Naive thymus-derived CD8-positive, alpha-beta T cell (primary cell): ENCODE measurements at regions not wholly inside any gene's neighbourhood (a gene's known extent, or its start where the extent isn't known, plus 50 kb on each side); places are given as distances from the start of the nearest gene placed in this dataset.
"Not testable (repeated sequence)": the region's sequence is repeated elsewhere in the genome, so short reads cannot be mapped to it uniquely, and the experiment has no call there.

Experiments used
- ATAC-seq, 2 donors: fragments of 150-1000 bp; cut with Tn5 transposase in 1 of 2; sonication (Bioruptor Pico), chemical (Tn5 transposase) in 1 of 2; 1 replicate in 1 of 2; 2 replicates in 1 of 2; pipeline ENCODE4 v1.10.0; 2021; ENCODE audit warnings: mild to moderate bottlenecking in 2 of 2, moderate library complexity in 2 of 2
- POLR2A ChIA-PET: fragments of 350-600 bp; sonication (Branson Sonifier 250); formaldehyde crosslinking; loops from one replicate; lab custom pipeline; 2021; ENCODE audit warnings: antibody characterized with exemption; lab: Charles Lee
- DNase-seq, 10 donors: peaks; one replicate each; pipeline versions ENCODE4 v3.0.0 to v3.0.0-alpha.2; 2020 to 2022
- H3K27ac Mint-ChIP-seq, 10 donors: one replicate each; pipeline ENCODE4 v1.8.0; 2020 to 2022; ENCODE audit warnings: mild to moderate bottlenecking in 10 of 10, mixed read lengths in 10 of 10, moderate library complexity in 4 of 10, inconsistent platforms in 1 of 10
- H3K27me3 Mint-ChIP-seq, 5 donors: one replicate each; pipeline ENCODE4 v1.8.0; 2021 to 2022; ENCODE audit warnings: mixed read lengths in 5 of 5
- H3K36me3 Mint-ChIP-seq, 3 donors: one replicate each; pipeline ENCODE4 v1.8.0; 2020 to 2022; ENCODE audit warnings: mixed read lengths in 3 of 3, mild to moderate bottlenecking in 2 of 3, inconsistent platforms in 1 of 3
- H3K4me1 Mint-ChIP-seq, 4 donors: one replicate each; pipeline ENCODE4 v1.8.0; 2021 to 2022; ENCODE audit warnings: mixed read lengths in 4 of 4
- H3K4me3 Mint-ChIP-seq, 10 donors: one replicate each; pipeline ENCODE4 v1.8.0; 2020 to 2022; ENCODE audit warnings: mild to moderate bottlenecking in 10 of 10, mixed read lengths in 10 of 10, moderate library complexity in 6 of 10, inconsistent platforms in 1 of 10
- H3K9me3 Mint-ChIP-seq, 9 donors: one replicate each; pipeline ENCODE4 v1.8.0; 2020 to 2022; ENCODE audit warnings: mixed read lengths in 9 of 9, mild to moderate bottlenecking in 3 of 9, inconsistent platforms in 1 of 9, moderate library complexity in 1 of 9

DNA sequence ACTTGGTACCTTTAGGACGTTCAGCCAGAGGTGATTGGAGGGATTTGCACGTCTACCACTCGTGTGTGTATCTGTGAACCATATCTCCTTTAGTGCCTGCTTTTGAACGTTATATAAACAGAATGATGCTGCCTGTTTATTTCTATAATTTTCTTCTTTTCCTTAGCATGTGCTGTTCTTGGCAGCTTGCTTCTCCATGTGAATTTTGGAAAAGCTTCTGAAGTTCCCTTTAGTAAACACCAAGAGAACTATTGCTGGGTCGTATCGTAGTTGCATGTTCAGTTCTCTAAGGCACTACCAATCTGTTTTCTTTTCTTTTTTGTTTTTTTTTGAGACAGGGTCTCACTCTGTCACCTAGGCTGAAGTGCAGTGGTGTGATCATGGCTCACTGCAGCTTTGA, 73.8 kb upstream of the FANCC start:
- H3K4me3 Mint-ChIP-seq, DNase-seq, H3K4me1 Mint-ChIP-seq, H3K36me3 Mint-ChIP-seq, POLR2A ChIA-PET, ATAC-seq, H3K9me3 Mint-ChIP-seq, H3K27ac Mint-ChIP-seq: not testable (repeated sequence)
- H3K27me3 Mint-ChIP-seq, result peaks cover 0 to 14% (median 7%) of the 10 kb centered on the region in 5 donors

DNA sequence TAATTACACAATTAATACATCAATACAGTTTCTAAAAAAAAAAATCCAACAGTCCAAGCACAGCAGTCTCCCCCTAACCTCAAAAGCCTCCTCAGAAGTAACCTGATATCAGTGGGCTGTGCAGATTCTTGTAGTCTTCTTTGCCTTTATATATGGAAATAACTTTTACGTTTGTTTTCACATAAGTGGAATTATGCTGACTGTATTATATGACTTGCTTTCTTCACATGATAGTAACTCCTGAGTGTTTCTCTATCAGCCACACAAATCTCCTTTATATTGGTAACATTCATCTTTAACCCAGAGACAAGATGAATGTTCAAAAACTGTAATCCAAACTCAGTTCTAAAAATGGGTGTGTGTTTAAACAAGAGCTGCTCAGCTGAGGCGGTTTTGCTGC, 71.9 kb upstream of the FANCC start:
- POLR2A ChIA-PET, result no interaction called here
- no peaks in the 10 kb centered on the region for H3K36me3 Mint-ChIP-seq
- H3K4me1 Mint-ChIP-seq, result no peaks in the 10 kb centered on the region
- no peak for DNase-seq
- H3K4me3 Mint-ChIP-seq, result no peak overlapping the region
- H3K9me3 Mint-ChIP-seq, result no peaks in the 10 kb centered on the region
- peaks cover 0 to 19% (median 7%) of the 10 kb centered on the region in 5 donors for H3K27me3 Mint-ChIP-seq
- no peak overlapping the region for H3K27ac Mint-ChIP-seq
- no peak for ATAC-seq

GRCh38 chr9:95386843-95387242, 69.3 kb upstream of the FANCC start:
- DNase-seq (no peak), ATAC-seq (no peak)
- H3K36me3 Mint-ChIP-seq, result no peaks in the 10 kb centered on the region
- no peaks in the 10 kb centered on the region for H3K9me3 Mint-ChIP-seq
- H3K27me3 Mint-ChIP-seq, result peaks cover 0 to 21% (median 18%) of the 10 kb centered on the region in 5 donors
- H3K4me1 Mint-ChIP-seq, result no peaks in the 10 kb centered on the region
- peak overlapping the region in 1 of 10 donors; percentile 4 for H3K27ac Mint-ChIP-seq
- POLR2A ChIA-PET, result no interaction called here
- H3K4me3 Mint-ChIP-seq, result no peak overlapping the region

DNA sequence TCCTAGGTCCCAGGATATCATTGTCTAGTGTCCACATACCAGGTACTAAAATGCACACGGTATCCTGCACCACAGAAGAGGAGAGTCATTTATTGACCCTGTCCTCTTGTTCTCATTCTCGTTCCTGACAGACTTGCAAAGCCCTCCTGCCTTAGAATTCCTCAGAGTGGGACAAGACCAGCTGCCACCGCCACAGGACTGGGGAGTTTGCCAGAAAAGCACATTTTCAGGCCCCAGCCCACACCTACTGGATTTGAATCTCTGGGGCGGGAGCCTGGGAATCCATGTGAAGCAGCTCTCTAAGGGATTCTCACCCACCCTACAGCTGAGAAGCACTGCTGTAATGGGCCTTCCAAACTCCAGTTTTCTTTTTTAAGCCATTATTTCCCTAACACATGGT, 68.0 kb upstream of the FANCC start:
- no peak for DNase-seq
- POLR2A ChIA-PET, result no interaction called here
- Mint-ChIP-seq H3K36me3 (no peaks in the 10 kb centered on the region), H3K4me1 (peaks cover 0 to 2% (median 0%) of the 10 kb centered on the region in 4 donors), H3K9me3 (no peaks in the 10 kb centered on the region), H3K27ac (no peak overlapping the region), H3K4me3 (no peak overlapping the region), H3K27me3 (peaks cover 5 to 30% (median 24%) of the 10 kb centered on the region in 5 donors)
- ATAC-seq, result no peak

DNA sequence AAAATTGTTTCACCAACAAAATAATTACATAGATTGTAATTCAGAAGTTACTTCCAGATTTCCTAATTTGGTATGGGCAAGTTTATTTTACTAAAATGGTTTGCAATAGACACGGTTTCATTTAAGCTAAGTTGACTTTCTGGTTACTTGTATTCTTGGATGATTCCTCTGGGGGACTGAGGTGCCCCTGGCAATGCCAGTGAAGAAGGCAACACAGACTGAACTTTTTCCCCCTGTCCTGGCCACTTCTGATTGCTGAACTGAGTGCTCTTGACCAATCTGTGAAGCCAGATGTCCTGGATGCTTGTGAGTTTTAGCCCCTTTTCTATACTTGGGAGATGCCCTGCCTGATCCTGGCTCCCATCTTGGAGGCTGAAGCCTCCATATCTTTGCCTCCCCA, 66.3 kb upstream of the FANCC start:
- ATAC-seq, result no peak
- Mint-ChIP-seq H3K4me1 (peaks cover 0 to 5% (median 3%) of the 10 kb centered on the region in 4 donors), H3K9me3 (no peaks in the 10 kb centered on the region), H3K27me3 (peaks cover 5 to 30% (median 28%) of the 10 kb centered on the region in 5 donors), H3K27ac (peak overlapping the region in 1 of 10 donors; percentile 19), H3K36me3 (no peaks in the 10 kb centered on the region), H3K4me3 (no peak overlapping the region)
- DNase-seq, result no peak
- POLR2A ChIA-PET, result no interaction called here

GRCh38 chr9:95383185-95383676, 65.7 kb upstream of the FANCC start:
- Mint-ChIP-seq H3K27me3 (peaks cover 5 to 30% (median 28%) of the 10 kb centered on the region in 5 donors), H3K4me1 (peaks cover 0 to 5% (median 3%) of the 10 kb centered on the region in 4 donors), H3K9me3 (no peaks in the 10 kb centered on the region), H3K36me3 (no peaks in the 10 kb centered on the region), H3K27ac (no peak overlapping the region), H3K4me3 (no peak overlapping the region)
- POLR2A ChIA-PET, result no interaction called here
- DNase-seq (no peak), ATAC-seq (no peak)

DNA sequence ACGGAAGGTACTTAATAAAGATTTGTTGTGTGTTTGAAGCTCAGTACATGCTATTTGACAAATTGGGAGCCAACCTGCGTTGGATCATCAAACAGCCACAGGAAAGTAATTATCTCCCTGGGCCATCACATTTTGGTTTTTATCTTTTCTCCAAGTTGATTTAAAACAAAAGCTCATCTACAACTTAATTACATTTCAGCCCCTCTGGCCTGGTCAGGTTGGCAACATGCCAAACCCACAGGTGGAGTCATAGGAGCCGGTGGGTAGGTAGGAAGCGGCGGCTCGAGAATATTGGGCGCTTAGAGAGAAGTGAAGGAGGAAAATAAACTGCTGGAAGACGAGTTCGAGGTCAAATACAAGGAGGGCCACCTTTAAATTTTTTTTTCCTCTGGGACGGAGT, 64.9 kb upstream of the FANCC start:
- H3K27ac Mint-ChIP-seq, result no peak overlapping the region
- DNase-seq (no peak), ATAC-seq (no peak)
- H3K4me3 Mint-ChIP-seq, result no peak overlapping the region
- H3K27me3 Mint-ChIP-seq, result peaks cover 6 to 33% (median 28%) of the 10 kb centered on the region in 5 donors
- POLR2A ChIA-PET, result no interaction called here
- H3K9me3 Mint-ChIP-seq, result no peaks in the 10 kb centered on the region
- H3K36me3 Mint-ChIP-seq, result no peaks in the 10 kb centered on the region
- peaks cover 0 to 5% (median 3%) of the 10 kb centered on the region in 4 donors for H3K4me1 Mint-ChIP-seq

- POLR2A ChIA-PET, result no interaction called here
- H3K27me3 Mint-ChIP-seq, result peaks cover 3 to 37% (median 31%) of the 10 kb centered on the region in 5 donors
- DNase-seq (no peak), ATAC-seq (no peak)
- H3K27ac Mint-ChIP-seq, result no peak overlapping the region
- no peaks in the 10 kb centered on the region for H3K9me3 Mint-ChIP-seq
- peaks cover 0 to 5% (median 3%) of the 10 kb centered on the region in 4 donors for H3K4me1 Mint-ChIP-seq
- H3K4me3 Mint-ChIP-seq, result no peak overlapping the region
- no peaks in the 10 kb centered on the region for H3K36me3 Mint-ChIP-seq
Observed at GRCh38 chr9:95381221-95381620, 63.7 kb upstream of the FANCC start.

- DNase-seq (peak in 6 of 10 donors; percentile 11 to 41 (median 20)), ATAC-seq (peak; percentile 44)
- POLR2A ChIA-PET, result no interaction called here
- Mint-ChIP-seq H3K27me3 (peaks cover 3 to 35% (median 31%) of the 10 kb centered on the region in 5 donors), H3K4me3 (no peak overlapping the region), H3K36me3 (no peaks in the 10 kb centered on the region), H3K27ac (no peak overlapping the region), H3K9me3 (no peaks in the 10 kb centered on the region), H3K4me1 (peaks cover 0 to 5% (median 3%) of the 10 kb centered on the region in 4 donors)
Observed at GRCh38 chr9:95379630-95380029, 62.1 kb upstream of the FANCC start.

- POLR2A ChIA-PET, result no interaction called here
- ATAC-seq (no peak), DNase-seq (no peak)
- Mint-ChIP-seq H3K27ac (no peak overlapping the region), H3K4me1 (peaks cover 0 to 6% (median 0%) of the 10 kb centered on the region in 4 donors), H3K36me3 (no peaks in the 10 kb centered on the region), H3K4me3 (no peak overlapping the region), H3K27me3 (peaks cover 6 to 49% (median 27%) of the 10 kb centered on the region in 5 donors), H3K9me3 (no peaks in the 10 kb centered on the region)
Observed at GRCh38 chr9:95373782-95374487, 56.4 kb upstream of the FANCC start.

GRCh38 chr9:95373069-95373681, 55.7 kb upstream of the FANCC start:
- POLR2A ChIA-PET, result no interaction called here
- Mint-ChIP-seq H3K27me3 (peaks cover 6 to 57% (median 30%) of the 10 kb centered on the region in 5 donors), H3K4me3 (no peak overlapping the region), H3K36me3 (peaks cover 0 to 5% (median 0%) of the 10 kb centered on the region in 3 donors), H3K27ac (no peak overlapping the region), H3K4me1 (peaks cover 0 to 6% (median 0%) of the 10 kb centered on the region in 4 donors), H3K9me3 (peaks cover 0 to 3% (median 0%) of the 10 kb centered on the region in 9 donors)
- ATAC-seq (no peak), DNase-seq (no peak)

DNA sequence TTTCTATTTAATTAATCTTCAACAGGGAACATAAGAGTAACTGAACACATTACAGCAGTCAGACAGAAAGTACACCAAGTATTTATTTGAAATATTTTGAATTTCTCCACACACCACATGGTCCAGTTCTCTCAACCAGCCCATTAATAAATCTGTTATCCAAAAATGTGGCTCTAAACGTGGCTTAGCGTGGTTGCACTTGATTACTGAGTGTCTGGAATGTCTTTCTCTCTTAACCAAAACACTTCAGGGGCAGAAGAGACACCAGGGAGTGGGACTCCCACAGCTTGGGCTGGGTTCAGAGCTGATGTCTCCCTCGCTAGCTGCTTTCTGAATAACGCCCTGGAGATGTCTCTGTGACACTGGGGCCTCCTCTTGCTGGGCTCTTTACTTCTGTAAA, 52.6 kb upstream of the FANCC start:
- H3K4me3 Mint-ChIP-seq, result no peak overlapping the region
- H3K4me1 Mint-ChIP-seq, result peaks cover 0 to 6% (median 0%) of the 10 kb centered on the region in 4 donors
- peaks cover 7 to 49% (median 25%) of the 10 kb centered on the region in 5 donors for H3K27me3 Mint-ChIP-seq
- ATAC-seq (no peak), DNase-seq (no peak)
- H3K9me3 Mint-ChIP-seq, result peaks cover 0 to 3% (median 0%) of the 10 kb centered on the region in 9 donors
- POLR2A ChIA-PET, result no interaction called here
- peaks cover 0 to 5% (median 0%) of the 10 kb centered on the region in 3 donors for H3K36me3 Mint-ChIP-seq
- H3K27ac Mint-ChIP-seq, result no peak overlapping the region
